ENCODE measurements at regions not wholly inside any gene's neighbourhood (a gene's known extent, or its start where the extent isn't known, plus 50 kb on each side); places are given as distances from the start of the nearest gene placed in this dataset.
"Not testable (repeated sequence)": the region's sequence is repeated elsewhere in the genome, so short reads cannot be mapped to it uniquely, and the experiment has no call there.

DNA sequence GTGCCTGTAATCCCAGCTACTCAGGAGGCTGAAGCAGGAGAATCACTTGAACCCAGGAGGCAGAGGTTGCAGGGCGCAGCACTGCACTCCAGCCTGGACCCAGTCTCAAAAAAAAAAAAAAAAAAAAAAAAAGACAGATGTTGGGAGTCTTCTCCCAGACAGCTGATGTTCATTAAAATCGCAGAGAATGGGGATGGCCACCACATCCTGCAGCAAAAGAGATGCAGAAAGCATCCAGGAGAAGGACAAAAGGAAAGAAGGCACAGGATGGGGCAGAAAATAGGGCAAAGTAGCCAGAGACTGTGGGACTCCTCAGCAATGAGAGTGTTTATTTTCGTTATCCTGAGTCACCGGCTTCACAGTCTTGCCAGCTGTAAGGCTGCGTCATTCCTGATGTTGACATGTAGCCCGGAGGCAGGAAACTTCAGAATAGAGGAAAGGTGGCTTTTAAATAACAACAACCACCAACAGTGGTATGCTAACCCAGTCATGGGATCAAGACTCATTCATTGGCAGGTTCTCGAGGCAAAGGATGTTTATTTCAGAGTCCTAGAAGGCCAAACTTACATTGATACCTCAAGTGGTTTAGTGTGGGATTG, 149.5 kb upstream of the SVIL start:
- no peak for DNase-seq

DNA sequence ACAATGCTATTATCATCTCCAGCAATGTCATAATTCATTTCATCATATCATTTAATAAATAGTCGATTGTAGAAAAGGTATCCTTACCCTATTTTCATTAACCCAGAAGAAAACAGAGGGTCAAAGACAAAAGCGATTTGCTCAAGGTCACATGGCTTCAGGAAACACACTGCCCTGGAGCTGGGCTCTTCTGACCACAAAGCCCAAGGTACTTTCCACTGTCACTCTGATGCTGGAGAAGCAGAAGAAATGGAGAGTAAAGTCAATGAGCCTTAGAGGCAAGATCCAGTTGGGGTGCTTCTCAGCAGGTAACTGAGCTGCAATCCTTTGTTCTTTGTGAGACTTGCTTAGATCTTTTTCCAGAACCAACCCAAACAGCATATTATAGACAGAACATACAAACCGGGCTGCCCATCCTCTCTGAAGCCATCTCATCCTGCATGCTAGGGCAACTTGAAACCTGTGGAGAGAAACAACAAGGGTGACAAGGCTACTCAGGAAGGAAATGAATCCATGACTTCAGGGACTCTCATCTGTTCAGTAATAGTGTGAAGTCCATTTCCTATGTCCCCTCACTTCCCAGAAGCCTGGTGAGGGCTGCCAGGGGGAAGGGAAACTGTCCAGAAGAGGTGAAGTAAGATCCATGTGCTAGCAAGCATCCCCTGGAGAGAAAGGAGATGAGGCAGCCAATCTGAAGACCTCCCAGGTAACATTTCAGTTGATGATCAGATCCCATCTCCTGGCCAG, 148.6 kb upstream of the SVIL start:
- DNase-seq, result no peak

DNA sequence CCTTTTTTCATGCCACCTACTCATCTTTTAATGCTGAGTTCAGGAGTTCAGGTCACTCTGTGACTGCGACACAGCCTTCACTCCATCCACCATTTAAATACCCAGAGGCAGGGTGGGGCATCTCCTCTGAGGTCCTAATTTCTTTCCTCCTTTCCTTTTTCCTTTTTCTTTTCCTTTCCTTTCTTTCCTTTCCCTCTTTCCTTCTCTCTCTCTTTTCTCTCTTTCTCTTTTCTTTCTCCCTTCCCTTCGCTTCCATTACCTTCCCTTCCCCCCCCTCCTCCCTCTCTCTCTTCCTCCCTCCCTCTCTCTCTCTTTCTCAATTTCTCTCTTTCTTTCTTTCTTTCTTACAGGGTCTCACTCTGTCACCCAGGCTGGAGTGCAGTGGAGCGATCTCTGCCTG, 145.9 kb upstream of the SVIL start:
- no peak for DNase-seq

DNA sequence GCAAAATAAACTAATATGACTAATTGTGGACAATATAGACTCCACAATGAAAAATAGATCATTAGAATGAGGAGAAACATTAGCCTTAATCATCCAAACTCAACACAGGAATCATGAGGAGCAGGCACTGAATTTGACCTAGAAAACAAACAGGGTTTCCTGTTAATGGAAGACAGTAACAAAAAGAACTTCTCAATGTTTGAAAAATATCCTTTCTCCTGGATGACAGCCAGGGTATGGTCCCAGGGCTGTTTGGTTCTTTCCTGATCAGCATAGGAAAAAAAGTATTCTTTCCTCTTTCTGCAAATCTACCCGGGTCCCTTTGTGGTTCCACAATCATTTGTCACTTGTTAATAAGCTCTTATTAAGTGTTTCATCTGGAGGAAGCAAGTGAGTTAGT, 145.3 kb upstream of the SVIL start:
- no peak for DNase-seq

DNA sequence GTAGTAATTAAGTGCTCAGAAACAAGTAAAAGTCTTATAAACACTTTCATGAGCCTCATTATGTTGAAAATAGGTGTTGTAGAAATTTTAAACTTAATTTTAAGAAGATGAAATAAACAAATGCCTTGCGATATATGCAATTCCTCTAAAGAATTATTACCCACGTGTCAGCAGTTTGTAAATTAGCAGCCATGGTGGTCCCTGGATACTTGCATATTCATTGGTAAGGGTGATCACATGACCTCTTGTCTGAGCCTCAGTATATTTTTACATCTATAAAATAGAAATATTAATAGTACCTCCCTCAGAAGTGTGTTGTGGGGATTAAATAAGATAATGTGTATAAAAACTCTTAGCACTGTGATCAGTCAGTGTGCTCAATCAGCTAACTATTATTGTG, 141.5 kb upstream of the SVIL start:
- DNase-seq, result no peak

DNA sequence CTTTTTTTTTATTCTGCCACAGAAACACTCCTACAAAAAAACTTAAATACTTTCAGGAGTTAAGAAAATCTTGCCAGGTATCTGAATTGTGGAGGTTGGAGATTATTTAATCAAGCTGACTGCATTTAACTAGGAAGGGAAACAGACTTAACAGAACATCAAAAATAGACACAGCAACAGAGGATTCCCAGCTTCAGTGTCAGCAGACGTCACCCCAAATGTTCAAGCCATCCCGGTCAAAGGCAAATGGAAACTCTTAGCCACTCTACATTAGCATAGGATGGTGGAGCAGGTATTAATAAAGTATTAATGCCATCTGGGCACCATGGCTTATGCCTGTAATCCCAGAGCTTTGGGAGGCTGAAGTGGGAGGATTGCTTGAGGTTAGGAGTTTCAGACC, 139.7 kb upstream of the SVIL start:
- DNase-seq, result no peak

DNA sequence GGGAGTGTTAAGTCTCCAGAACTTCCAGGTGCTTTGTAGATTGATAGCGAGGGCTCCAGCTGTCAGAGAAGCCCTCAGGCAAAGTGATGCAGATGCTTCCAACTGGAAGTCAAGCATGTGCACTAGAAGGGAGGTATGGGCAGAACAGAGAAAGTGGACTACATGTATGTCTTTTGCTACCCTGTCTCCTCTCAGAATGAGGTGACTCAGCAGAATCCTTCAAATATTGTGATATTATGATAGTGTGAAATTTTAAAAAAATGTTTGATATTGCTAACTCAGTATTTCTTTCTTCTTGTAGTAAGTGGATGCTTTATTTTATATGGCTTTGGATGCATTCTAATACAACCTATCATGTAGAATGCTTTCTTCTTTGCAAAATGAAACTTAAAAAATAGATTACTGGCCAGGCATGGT, 138.9 kb upstream of the SVIL start:
- DNase-seq, result no peak

DNA sequence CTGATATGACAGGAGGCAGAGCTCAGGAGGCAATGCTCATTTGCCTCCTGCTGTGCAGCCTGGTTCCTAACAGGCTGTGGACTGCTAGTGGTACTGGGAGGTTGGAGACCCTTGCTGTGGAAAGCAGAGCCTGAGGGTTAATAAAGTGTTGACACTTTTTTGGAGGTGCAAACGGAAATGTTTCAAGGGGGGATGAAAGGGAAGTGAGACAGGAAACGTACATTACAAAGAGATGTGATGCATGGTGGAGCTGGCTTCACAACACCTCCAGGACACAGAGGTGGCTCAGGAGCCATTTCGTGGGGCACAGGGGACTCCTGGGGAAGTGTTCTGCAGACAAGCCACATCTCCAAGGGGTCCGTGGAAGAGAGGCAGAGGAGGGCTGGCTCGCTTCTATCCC, 137.6 kb upstream of the SVIL start:
- DNase-seq, result no peak

DNA sequence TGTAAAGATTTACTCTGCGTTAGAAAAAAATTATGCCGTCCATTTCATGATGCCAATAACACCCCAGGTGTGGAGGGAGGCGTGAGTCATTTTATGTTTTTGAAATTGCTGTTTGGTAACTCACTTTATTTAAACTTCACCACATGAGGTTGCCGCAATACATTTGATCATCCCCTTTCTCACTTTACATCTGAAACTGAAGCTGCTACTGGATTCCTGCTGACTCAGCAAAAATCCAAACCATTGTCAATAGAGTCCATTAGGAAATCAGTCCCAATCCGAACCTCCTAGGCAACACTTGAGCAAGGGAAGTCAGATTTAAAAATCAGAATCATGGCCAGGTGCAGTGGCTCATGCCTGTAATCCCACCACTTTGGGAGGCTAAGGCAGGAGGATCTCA, 136.6 kb upstream of the SVIL start:
- no peak for DNase-seq

DNA sequence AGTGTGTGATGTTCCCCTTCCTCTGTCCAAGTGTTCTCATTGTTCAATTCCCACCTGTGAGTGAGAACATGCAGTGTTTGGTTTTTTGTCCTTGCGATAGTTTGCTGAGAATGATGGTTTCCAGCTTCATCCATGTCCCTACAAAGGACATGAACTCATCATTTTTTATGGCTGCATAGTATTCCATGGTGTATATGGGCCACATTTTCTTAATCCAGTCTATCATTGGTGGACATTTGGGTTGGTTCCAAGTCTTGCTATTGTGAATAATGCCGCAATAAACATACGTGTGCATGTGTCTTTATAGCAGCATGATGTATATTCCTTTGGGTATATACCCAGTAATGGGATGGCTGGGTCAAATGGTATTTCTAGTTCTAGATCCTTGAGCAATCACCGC, 134.5 kb upstream of the SVIL start:
- not testable (repeated sequence) for DNase-seq

DNA sequence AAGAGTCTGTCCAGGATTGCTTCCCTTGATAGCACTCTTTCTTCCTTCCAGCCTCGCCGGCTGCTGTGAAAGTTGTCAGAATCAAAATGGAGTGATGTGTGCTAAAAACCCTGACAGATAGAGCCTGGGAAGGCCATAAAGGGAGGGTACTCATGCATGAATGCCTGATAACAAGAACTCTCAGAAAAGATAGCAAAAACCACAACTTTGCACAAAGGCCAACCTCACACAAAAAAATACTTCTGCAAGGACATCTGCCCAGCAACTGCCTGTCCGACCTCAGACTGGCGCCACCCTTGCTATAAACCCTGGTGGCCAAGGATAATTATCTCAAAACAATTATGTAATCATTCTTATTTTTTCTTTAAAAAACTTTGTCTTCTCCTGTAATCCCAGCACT, 133.2 kb upstream of the SVIL start:
- DNase-seq, result no peak

DNA sequence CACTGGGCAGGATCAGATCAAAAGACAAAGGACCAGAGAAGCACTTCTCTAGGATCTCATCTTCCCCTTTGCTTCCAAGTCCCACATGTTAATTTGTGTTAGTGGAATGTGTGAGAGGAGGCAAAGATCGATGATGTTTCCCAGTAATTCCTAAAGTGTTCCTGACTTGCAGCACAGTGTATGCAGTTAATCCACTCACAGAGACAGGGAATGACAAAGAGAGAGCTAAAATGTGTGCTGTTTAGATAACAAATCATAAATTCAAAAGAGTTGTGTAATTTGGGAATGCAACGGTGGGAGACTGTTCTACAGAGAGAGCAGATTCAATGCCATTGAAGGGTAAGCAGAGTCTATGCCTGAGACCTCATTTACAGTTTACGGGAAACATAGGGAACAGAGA, 132.0 kb upstream of the SVIL start:
- DNase-seq, result no peak

DNA sequence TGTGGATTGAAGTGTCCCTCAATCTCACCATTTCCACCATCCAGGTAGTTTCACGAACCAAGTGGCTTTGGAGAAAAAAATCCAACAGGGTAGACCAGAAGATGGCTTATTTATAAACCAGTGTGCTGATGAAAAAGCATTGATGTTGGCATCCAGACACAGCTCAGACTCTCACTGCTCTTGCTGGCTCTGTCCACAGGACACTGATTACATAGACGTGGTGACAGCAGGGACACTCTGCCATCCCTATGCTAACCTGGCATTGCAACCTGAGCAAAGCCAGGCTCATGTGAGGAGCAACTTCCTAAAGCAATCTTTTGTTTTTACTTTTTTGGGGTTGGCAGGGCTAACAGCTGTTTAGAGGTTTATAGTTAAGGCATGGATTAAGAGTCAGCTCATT, 130.6 kb upstream of the SVIL start:
- no peak for DNase-seq

DNA sequence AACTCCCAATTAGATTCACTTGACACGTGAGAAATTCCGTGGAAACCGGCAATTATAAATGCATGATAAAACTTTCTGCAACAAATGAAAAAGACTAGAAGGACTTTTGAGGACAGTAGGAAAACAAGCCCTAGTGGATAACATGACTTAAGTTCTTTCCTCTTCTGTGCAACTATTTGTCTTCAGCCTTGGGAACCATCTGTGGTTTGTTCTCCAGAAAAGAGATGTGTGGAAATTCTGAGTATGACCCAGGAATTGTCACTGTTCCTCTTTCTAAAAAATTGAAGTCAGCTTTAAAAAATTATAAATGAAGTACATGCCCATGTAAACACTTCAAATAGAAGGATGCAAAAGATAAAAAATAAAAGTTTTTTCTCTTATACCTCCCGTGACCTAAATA, 128.6 kb upstream of the SVIL start:
- DNase-seq, result no peak

DNA sequence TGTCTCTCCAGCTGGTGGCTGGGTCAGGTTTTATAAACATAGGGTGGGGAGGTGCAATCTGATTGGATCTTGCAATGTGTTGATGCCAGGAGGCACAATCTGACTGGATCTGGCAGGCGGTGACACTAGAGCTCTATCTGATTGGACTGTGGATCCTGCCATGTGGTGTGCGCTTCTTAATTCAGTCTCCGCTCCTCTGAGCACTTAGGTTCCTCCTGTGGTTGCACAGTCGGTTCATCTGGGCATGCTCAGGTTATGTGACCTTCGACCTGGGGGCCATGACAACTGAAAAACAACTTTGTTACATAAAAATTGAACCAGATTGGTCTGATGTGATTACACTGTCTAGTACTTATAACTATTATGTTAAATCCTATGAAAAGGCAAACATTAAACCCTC, 127.1 kb upstream of the SVIL start:
- no peak for DNase-seq

DNA sequence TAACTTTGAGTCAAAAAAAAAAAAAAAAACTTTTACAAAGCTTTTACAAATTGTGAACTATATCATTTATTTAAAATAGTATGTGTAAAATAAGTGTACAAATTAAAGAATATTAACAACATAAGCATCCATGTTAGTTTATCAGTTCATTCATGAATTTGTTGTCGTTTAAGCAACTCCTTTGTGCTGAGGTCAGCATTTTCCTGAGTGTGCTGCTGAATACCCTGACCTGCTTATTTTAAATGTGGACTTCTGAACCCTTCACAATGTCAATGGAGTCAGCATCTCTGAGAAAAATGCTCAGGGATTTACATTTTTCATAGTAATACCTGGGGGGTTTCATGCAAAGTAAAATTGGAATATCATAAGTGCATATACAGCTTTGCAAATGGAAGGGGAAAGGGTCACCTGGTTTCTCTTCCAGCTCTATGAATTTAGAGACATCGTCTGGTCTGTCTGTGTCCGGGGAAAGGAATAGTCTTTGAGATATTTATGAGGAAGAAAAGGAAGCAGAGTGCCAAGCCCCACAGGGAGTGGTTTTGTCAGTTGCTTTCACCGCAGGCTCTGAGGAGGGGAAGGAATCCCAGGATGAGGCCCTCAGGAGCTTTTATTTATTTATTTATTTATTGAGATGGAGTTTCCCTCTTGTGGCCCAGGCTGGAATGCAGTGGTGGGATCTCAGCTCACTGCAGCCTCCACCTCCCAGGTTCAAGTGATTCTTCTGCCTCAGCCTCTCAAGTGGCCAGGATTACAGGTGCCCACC, 125.5 kb upstream of the SVIL start:
- DNase-seq, result no peak

DNA sequence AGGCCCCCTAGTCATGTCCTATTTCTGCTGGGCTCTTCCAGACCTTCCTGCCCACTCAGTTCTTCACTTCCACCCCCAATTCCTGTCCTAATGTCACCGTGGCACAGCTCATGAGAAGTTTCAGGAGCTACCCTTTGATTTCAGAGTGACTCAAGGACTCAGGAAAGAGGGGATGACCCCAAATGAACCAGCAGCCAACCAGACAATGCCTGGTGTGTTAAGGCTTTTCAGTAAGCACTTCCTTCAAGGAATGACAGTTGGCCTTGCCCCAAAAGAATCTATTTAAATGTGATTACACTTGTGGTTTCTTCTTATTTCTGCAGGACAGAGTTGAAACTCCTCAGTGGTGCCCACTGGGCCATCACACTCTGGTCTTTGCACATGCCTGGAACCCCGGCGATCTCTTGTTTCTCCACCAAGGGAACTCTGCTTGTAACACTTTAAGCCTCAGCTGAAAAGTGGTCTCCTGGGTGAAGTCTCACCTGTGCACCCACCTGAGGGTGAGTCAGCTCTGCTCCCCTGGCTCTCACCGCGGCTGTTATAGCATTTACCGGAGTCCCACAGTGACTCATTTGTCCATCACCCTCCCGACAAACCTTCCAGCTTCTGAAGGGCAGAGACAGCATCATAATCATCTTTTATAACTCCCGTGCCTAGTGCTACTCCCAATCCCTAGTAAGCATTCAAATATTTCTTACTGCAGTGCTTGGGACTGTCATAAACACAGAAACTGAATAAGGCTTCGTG, 123.0 kb upstream of the SVIL start:
- no peak for DNase-seq

DNA sequence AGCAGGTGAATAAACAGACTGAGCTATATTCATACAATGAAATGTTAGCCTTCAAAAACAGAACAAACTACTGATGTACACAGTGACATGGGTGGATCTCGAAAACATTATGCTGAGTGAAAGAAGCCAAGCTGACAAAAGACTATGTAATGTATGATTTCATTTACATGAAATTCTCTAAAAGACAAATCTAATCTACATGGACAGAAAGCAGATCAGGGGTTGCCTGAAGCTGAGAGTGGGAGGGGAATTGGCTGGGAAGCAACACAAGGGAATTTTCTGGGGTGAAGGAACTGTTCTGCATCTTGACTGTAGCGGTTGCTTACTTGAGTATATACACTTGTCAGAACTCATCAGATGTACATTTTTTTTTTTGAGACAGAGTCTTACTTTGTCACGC, 121.7 kb upstream of the SVIL start:
- no peak for DNase-seq

DNA sequence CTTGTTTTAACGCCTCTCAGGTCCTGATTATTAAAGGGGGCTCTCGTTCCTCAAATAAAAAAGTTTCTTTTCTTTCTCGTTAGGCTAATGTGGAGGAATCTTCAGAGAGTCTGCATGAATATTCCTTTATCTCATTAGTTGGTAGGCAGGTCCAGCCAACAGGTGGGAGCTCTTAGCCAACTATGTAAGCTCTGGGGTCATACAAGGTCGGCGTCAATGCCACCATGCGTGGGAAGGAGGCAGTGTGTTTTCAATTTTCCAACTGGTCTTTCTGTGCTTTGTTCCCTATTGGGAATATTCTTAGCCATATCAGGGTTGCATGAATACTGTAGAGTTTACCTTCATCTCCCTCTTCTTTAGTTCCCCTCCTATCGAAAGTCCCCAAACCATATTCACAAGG, 118.5 kb upstream of the SVIL start:
- DNase-seq, result no peak

DNA sequence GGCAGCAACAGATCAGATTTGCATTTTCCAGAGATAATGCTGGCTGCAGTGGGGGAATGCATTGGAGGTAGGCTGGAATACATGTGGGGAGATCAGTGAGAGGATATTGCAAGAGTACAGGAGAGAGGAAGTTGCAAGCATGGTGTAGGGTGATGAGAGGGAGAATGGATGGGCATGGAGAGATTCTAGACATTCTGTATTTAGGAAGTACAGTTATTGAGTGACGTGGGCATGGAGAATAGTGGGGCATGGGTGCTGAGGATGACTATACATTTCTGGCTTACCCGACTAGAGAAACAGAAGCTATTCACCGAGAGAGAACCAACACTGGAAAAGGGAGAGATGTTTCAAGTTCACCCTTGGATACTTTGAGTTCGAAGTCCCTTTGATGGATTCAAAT, 116.9 kb upstream of the SVIL start:
- no peak for DNase-seq

DNA sequence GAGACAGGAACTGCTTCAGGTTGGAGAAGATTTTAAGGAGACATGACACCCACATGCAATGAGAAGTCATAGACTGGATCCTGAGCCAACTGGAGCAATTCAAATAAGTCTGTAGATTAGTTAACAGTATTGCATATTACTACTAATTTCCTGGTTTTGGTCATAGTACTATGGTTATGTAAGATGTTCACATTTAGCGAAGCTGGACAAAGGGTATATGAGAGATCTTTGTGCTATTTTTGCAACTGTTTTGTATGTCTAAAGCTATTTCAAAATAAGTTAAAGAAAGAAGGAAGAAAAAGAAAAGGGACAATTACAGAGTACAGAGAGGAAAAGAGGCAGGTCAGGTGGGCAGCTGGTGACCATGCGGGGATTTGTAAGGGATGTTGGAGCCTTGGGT, 116.5 kb upstream of the SVIL start:
- no peak for DNase-seq

DNA sequence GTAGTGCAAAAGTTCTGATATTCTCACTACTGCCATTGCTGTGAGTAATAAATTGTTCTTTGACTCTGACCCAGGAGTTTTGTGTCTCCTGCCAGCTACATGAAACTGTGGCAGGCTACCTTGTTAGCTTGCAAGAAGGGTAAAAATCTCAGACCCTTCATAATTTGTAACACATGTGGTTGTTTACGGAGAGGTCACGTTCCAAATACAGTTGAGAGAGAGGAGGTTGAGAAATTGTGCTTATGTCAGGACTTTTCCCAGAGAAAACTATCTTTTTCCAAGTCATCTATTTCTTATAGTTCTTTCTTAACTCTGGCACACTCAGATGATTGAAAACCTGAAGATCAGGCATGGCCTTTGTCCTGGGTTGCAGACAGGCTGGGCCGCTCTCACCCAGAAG, 114.4 kb upstream of the SVIL start:
- no peak for DNase-seq

DNA sequence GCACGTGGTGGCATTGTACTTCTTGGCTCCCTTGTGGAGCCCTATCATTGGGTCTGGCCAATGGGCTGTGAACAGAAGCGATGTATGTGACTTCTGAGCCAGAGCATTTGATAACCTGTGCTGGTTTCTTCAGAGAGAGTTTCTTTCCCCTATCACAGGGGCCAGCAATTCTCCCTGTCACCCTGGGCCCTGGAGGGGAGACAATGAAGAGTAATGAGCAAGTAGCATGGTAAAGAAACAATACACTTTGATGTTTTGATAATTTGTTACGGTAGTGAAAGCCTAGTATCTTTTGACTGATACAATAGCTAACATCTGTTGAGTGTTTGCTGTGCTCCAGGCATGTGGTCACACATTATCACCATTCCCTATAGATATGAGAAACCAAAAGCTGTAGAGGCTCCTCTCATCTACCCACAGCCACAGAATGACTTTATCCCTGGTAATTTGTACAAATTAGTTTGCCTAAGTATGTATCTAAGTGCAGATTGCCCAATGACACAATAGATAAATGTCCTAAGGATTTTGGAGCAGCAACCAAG, 113.4 kb upstream of the SVIL start:
- no peak for DNase-seq
